Peyer's patch (tissue), 4 donors: ENCODE measurements at regions not wholly inside any gene's neighbourhood (a gene's known extent, or its start where the extent isn't known, plus 50 kb on each side); places are given as distances from the start of the nearest gene placed in this dataset.

ENCODE experiments used
- DNase-seq, 3 donors: peaks; one replicate each; pipeline ENCODE4 v3.0.0-alpha.2; 2017 to 2019
- H3K27ac ChIP-seq, 4 donors: fragments of 200-600 bp; sonication (generic); one replicate each; pipeline ENCODE4 v1.5.1; 2016 to 2019
- H3K27me3 ChIP-seq, 2 donors: fragments of 200-600 bp; sonication (generic); one replicate each; pipeline ENCODE4 v1.5.1; 2019
- H3K36me3 ChIP-seq, 3 donors: fragments of 200-600 bp; sonication (generic); one replicate each; pipeline ENCODE4 v1.5.1; 2016 to 2019
- H3K4me1 ChIP-seq, 4 donors: fragments of 200-600 bp; sonication (generic); one replicate each; pipeline ENCODE4 v1.5.1; 2016 to 2019
- H3K4me3 ChIP-seq, 4 donors: fragments of 200-600 bp; sonication (generic); 1 replicate in 3 of 4; 2 replicates in 1 of 4; pipeline ENCODE4 v1.5.1; 2016 to 2019; ENCODE audit warnings: mild to moderate bottlenecking in 1 of 4
- H3K9me3 ChIP-seq, 4 donors: fragments of 200-600 bp; sonication (generic); one replicate each; pipeline ENCODE4 v1.5.1; 2016 to 2019; ENCODE audit warnings: mild to moderate bottlenecking in 1 of 4
- CTCF ChIP-seq, 6 experiments: fragments of 450-650 bp in 4 of 6; fragments of 200-600 bp in 2 of 6; sonication (generic) in 1 of 6; IDR thresholded peaks; one replicate each; pipeline ENCODE4 v1.5.1; 2017 to 2019; ENCODE audit warnings: antibody characterized with exemption in 6 of 6, mild to moderate bottlenecking in 3 of 6, moderate library complexity in 1 of 6
- POLR2A ChIP-seq, 2 donors: fragments of 450-650 bp; IDR thresholded peaks; one replicate each; pipeline ENCODE4 v1.5.1; 2017; ENCODE audit warnings: antibody characterized with exemption in 2 of 2, mild to moderate bottlenecking in 2 of 2, moderate library complexity in 2 of 2

DNA sequence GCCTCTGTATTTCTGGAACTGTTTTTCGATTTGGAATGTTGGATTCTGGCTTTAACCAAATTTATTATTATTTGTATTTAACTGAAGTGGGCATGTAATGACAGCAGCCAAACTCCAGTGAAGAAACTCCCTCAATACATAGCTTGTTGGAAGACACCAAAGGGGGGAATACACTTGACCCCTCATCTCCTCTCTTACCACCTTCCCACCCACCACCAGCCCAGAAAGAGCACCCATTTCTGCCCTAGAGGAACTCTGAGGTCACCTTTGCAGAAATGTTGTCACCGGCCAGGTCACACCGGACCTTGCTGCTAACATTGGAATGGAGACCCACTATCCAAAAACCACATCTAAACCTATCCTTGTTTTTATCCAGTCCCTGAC, 58.6 kb upstream of the CA12 start:
- Histone ChIP-seq H3K36me3 (no peaks in the 10 kb centered on the region), H3K9me3 (no peaks in the 10 kb centered on the region), H3K4me3 (no peak overlapping the region), H3K27ac (no peak overlapping the region), H3K27me3 (no peaks in the 10 kb centered on the region), H3K4me1 (peaks cover 0 to 15% (median 0%) of the 10 kb centered on the region in 4 donors)
- no peak for TF ChIP-seq POLR2A (IDR thresholded peaks at IDR 0.05)
- no peak for TF ChIP-seq CTCF (IDR thresholded peaks at IDR 0.05)
- DNase-seq, result no peak

GRCh38 chr15:63440756-63441155, 59.1 kb upstream of the CA12 start:
- TF ChIP-seq CTCF (IDR thresholded peaks at IDR 0.05), result no peak
- no peak for TF ChIP-seq POLR2A (IDR thresholded peaks at IDR 0.05)
- H3K27ac ChIP-seq, result no peak overlapping the region
- no peak overlapping the region for H3K4me3 ChIP-seq
- no peaks in the 10 kb centered on the region for H3K9me3 ChIP-seq
- peaks cover 0 to 15% (median 0%) of the 10 kb centered on the region in 4 donors for H3K4me1 ChIP-seq
- no peaks in the 10 kb centered on the region for H3K27me3 ChIP-seq
- DNase-seq, result no peak
- no peaks in the 10 kb centered on the region for H3K36me3 ChIP-seq

DNA sequence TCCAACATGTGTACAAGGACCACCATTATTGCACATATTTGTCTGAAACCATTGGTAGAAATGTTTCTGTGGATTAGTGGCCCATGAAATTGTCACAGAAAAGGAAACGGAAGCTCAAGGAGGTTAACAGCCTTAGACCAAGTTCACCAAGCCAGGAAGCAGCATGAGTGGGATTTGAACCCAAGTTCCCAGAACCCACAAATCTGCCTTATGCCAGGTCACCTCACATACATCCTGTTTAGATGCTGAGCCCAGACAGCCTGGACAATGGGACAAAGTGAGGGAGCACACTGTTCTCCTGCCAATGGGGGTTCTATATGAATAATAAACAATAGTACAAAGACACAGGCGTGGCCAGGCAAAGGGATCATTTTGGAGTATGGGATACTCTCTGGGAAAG, 59.6 kb upstream of the CA12 start:
- no peaks in the 10 kb centered on the region for H3K9me3 ChIP-seq
- no peaks in the 10 kb centered on the region for H3K27me3 ChIP-seq
- H3K4me1 ChIP-seq, result peaks cover 0 to 13% (median 0%) of the 10 kb centered on the region in 4 donors
- DNase-seq, result no peak
- TF ChIP-seq CTCF (IDR thresholded peaks at IDR 0.05), result no peak
- TF ChIP-seq POLR2A (IDR thresholded peaks at IDR 0.05), result no peak
- H3K27ac ChIP-seq, result no peak overlapping the region
- H3K36me3 ChIP-seq, result no peaks in the 10 kb centered on the region
- no peak overlapping the region for H3K4me3 ChIP-seq

- DNase-seq, result no peak
- Histone ChIP-seq H3K27ac (no peak overlapping the region), H3K36me3 (no peaks in the 10 kb centered on the region), H3K4me3 (no peak overlapping the region), H3K27me3 (no peaks in the 10 kb centered on the region), H3K4me1 (peaks cover 0 to 5% (median 0%) of the 10 kb centered on the region in 4 donors), H3K9me3 (no peaks in the 10 kb centered on the region)
- no peak for TF ChIP-seq CTCF (IDR thresholded peaks at IDR 0.05)
- no peak for TF ChIP-seq POLR2A (IDR thresholded peaks at IDR 0.05)
Observed at GRCh38 chr15:63442080-63442479, 60.4 kb upstream of the CA12 start.

DNA sequence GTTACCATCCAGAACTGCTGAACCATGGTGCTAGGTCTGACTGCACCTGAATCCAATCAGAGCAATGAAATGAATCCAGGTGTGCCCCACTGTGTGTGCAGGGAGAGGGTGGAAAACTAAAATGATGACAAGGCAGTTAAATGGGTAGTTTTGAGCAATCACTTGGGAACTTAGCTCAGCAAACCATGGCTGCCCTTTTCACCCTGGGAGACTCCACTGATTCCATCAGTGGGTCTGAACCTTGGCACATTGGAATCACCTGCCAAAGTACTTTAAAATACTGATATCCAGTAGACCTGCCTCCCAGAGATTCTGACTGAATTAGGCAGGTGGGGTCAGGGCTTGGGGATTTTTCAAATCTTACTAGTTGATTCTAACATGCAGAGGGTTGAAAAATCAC, 59.8 kb upstream of the USP3 start:
- H3K4me3 ChIP-seq, result no peak overlapping the region
- no peaks in the 10 kb centered on the region for H3K27me3 ChIP-seq
- TF ChIP-seq POLR2A (IDR thresholded peaks at IDR 0.05) (no peak), CTCF (IDR thresholded peaks at IDR 0.05) (no peak)
- peaks cover 0 to 1% (median 0%) of the 10 kb centered on the region in 4 donors for H3K4me1 ChIP-seq
- H3K36me3 ChIP-seq, result no peaks in the 10 kb centered on the region
- no peaks in the 10 kb centered on the region for H3K9me3 ChIP-seq
- no peak for DNase-seq
- H3K27ac ChIP-seq, result no peak overlapping the region

DNA sequence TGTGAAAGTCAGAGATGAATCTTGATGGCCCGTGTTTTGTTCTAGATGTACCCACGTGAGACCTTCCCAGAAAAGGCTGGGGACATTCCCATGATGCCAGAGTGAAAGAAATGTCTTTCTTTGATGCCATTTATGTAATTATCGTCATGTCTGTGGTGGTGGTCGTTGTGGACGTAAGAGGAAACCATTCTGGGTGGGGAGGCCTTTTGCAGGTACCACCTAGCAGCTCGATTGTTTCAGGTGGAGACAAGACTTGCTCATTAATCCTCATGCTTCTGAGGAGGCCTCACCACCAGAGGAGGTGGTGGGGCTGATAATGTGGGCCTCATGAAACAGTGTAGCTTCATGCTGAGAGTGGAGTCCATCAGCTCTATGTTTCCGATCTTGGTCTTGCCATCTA, 58.1 kb upstream of the USP3 start:
- no peak for TF ChIP-seq CTCF (IDR thresholded peaks at IDR 0.05)
- no peak for TF ChIP-seq POLR2A (IDR thresholded peaks at IDR 0.05)
- no peaks in the 10 kb centered on the region for H3K9me3 ChIP-seq
- DNase-seq, result no peak
- no peaks in the 10 kb centered on the region for H3K27me3 ChIP-seq
- peaks cover 0 to 9% (median 0%) of the 10 kb centered on the region in 4 donors for H3K4me1 ChIP-seq
- no peak overlapping the region for H3K27ac ChIP-seq
- H3K4me3 ChIP-seq, result no peak overlapping the region
- H3K36me3 ChIP-seq, result no peaks in the 10 kb centered on the region
